GM12878 (cell line): ENCODE measurements at regions not wholly inside any gene's neighbourhood (a gene's known extent, or its start where the extent isn't known, plus 50 kb on each side); places are given as distances from the start of the nearest gene placed in this dataset.
"Not testable (repeated sequence)": the region's sequence is repeated elsewhere in the genome, so short reads cannot be mapped to it uniquely, and the experiment has no call there.

Experiments used
- ATAC-seq: fragments of 200-7000 bp; cut with Tn5 transposase; 3 replicates; pipeline ENCODE4 v1.9.1; 2020; ENCODE audit warnings: mild to moderate bottlenecking, moderate library complexity
- BruUV-seq: library from RNA; stranded (reverse); fragments of 400-500 nt; replicated peaks from 2 replicates; lab custom pipeline; 2021; lab: Mats Ljungman, UMichigan
- CTCF ChIA-PET: fragments of 300-600 bp; sonication (Branson Sonifier 250); formaldehyde crosslinking; extraction: SDS; loops from one replicate; lab custom pipeline; 2021; ENCODE audit warnings: inconsistent platforms; lab: Yijun Ruan, JAX
- POLR2A ChIA-PET: fragments of 350-600 bp; formaldehyde crosslinking; extraction: SDS; loops from one replicate; lab custom pipeline; 2021; ENCODE audit warnings: inconsistent platforms; lab: Charles Lee
- RAD21 ChIA-PET: fragments of 300-600 bp; sonication (Branson Sonifier 250); formaldehyde crosslinking; loops from one replicate; lab custom pipeline; 2023; ENCODE audit warnings: antibody characterized with exemption; ENCODE audit not compliant: unreplicated experiment; lab: Charles Lee
- SMC1A ChIA-PET: fragments of 300-600 bp; sonication (Branson Sonifier 250); formaldehyde crosslinking; loops from one replicate; lab custom pipeline; 2023; ENCODE audit not compliant: unreplicated experiment, uncharacterized antibody; lab: Charles Lee
- DNase-seq: peaks from one replicate; pipeline ENCODE4 v3.0.0-alpha.2; 2011; ENCODE audit warnings: low read depth, low spot score
- FAIRE-seq: peaks from 3 replicates; lab custom pipeline; 2011; peaks lifted over from hg19 to GRCh38; lab: Jason Lieb, UNC
- H2AFZ ChIP-seq: 2 replicates; pipeline ENCODE4 v1.6.0; 2011; ENCODE audit warnings: low read depth, low read length, control low read depth; ENCODE audit not compliant: control insufficient read depth
- H3K27ac ChIP-seq: 2 replicates; pipeline ENCODE4 v1.5.1; 2011; ENCODE audit warnings: control low read depth; ENCODE audit not compliant: control insufficient read depth, insufficient read depth
- H3K27me3 ChIP-seq, 2 experiments: replicated peaks in 1 of 2; 2 replicates each; pipeline versions ENCODE4 v1.6.0 to v1.6.1; 2011; ENCODE audit warnings: low read length in 1 of 2; ENCODE audit not compliant: control insufficient read depth in 2 of 2, insufficient read depth in 2 of 2
- H3K36me3 ChIP-seq, 2 experiments: 2 replicates each; pipeline ENCODE4 v1.5.1; 2011; ENCODE audit warnings: low read length in 1 of 2; ENCODE audit not compliant: control insufficient read depth in 2 of 2, insufficient read depth in 2 of 2
- H3K4me1 ChIP-seq: 2 replicates; pipeline ENCODE4 v1.6.1; 2011; ENCODE audit warnings: mild to moderate bottlenecking, low read length, moderate library complexity, mixed read lengths; ENCODE audit not compliant: control insufficient read depth, insufficient read depth
- H3K4me2 ChIP-seq: 2 replicates; pipeline ENCODE4 v1.6.0; 2011; ENCODE audit warnings: control low read depth; ENCODE audit not compliant: control insufficient read depth, insufficient read depth
- H3K4me3 ChIP-seq: fragments of 200-600 bp; sonication (generic); 2 replicates; pipeline ENCODE4 v1.5.1; 2016
- H3K79me2 ChIP-seq: 2 replicates; pipeline ENCODE4 v1.6.0; 2011; ENCODE audit warnings: low read length; ENCODE audit not compliant: control insufficient read depth, insufficient read depth
- H3K9ac ChIP-seq: 2 replicates; pipeline ENCODE4 v1.8.0; 2011; ENCODE audit warnings: low read length, control low read depth, mixed read lengths; ENCODE audit not compliant: control insufficient read depth, insufficient read depth
- H3K9me3 ChIP-seq: replicated peaks from 3 replicates; pipeline ENCODE4 v1.5.1; 2011; ENCODE audit warnings: mild to moderate bottlenecking, low read length; ENCODE audit not compliant: control insufficient read depth, insufficient read depth
- H4K20me1 ChIP-seq: 2 replicates; pipeline ENCODE4 v1.6.0; 2011; ENCODE audit not compliant: control insufficient read depth, insufficient read depth
- SREBF2 ChIP-seq: IDR thresholded peaks from 2 replicates; pipeline ENCODE4 v1.6.1; 2012; ENCODE audit warnings: mild to moderate bottlenecking, low read length
- TCF12 ChIP-seq: IDR thresholded peaks from 2 replicates; pipeline ENCODE4 v1.6.1; 2011; ENCODE audit warnings: low read depth, mild to moderate bottlenecking, low read length
- YY1 ChIP-seq: IDR thresholded peaks from 2 replicates; pipeline ENCODE4 v1.6.1; 2011; ENCODE audit warnings: low read depth, mild to moderate bottlenecking, low read length
- WGBS: methylation state at CpG from one replicate; pipeline ENCODE4 v1.1.6; 2016; ENCODE audit warnings: low lambda C conversion rate; ENCODE audit not compliant: insufficient replicate concordance, insufficient coverage; ENCODE audit errors: missing lambda C conversion rate; 5-methylcytosine and 5-hydroxymethylcytosine counted together
- in situ Hi-C: fragments of 300-500 bp; cut with MboI; formaldehyde crosslinking; loops from 9 replicates; pipeline ENCODE4 v1.14.3; 2018; ENCODE audit warnings: mixed read lengths
- intact Hi-C: fragments of 100-400 bp; cut with micrococcal nuclease; formaldehyde crosslinking; loops from one replicate; pipeline ENCODE4 v1.14.2; 2022; ENCODE audit not compliant: unreplicated experiment

DNA sequence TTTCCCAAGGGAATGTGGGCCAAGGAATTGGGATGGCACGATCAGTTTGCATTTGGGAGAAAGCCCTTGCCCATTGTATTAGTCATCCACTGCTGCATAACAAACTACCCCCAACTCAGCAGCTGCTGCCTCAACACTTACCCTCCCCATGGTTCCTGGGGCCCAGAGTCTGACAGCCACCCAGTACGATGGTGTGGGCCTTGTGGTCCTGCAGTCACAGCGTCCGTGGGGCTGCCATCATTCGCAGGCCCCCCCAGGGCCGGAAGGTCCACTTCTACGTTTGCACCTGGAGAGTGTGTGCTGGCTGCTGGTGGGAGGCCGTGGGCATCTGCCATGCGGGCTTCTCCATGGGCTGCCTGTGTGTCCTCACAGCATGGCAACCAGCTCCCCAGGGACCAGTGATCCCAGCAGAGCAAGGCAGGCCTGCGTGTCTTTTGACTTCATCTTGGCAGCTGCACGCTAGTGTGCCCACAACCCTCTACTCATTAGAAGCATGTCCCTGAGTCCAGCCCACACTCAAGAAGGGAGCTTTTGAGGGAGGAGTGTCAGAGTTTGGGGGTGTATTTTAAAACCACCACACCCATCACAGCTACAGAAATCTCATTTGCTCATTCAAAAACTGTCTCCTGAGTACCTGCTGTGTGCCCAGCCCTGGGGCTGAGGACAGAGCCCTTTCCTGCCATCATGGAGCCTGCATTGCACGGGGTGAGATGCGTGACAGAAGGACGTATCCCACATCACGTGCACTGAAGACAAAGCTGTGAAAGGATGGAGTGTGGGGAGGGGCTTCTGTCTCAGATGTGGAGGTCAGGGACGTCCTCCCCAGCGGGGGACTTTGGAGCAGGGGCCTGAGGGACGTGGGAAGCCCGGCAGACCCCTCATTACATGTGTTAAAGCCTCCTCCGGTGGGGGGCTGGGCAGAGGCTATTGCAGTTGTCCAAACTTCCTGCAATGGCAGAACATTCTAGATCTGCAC is 185.0 kb upstream of the ZNF469 start:
- FAIRE-seq (no peak), ATAC-seq (no peak), DNase-seq (no peak)
- intact Hi-C loops = no loop called here
- ChIA-PET RAD21 (no interaction called here), SMC1A (no interaction called here), CTCF (no interaction called here), POLR2A (no interaction called here)
- no peaks in the 10 kb centered on the region for H4K20me1 ChIP-seq
- H3K9me3 ChIP-seq = no peaks in the 10 kb centered on the region
- H3K79me2 ChIP-seq = no peaks in the 10 kb centered on the region
- in situ Hi-C loops = no loop called here
- H3K9ac ChIP-seq = no peak overlapping the region
- WGBS = 29% methylated on average over 18 of the region's 20 CpGs
- H3K4me2 ChIP-seq = no peak overlapping the region
- BruUV-seq = no TSS peak
- no peak overlapping the region for H3K4me3 ChIP-seq
- H3K36me3 ChIP-seq = no peaks in the 10 kb centered on the region
- no peak overlapping the region for H2AFZ ChIP-seq
- no peaks in the 10 kb centered on the region for H3K4me1 ChIP-seq
- no peak overlapping the region for H3K27ac ChIP-seq
- no peaks in the 10 kb centered on the region for H3K27me3 ChIP-seq
- TF ChIP-seq TCF12 (no peak), YY1 (no peak), SREBF2 (no peak)

- H3K4me1 ChIP-seq, in situ Hi-C loops, H3K4me3 ChIP-seq, POLR2A ChIA-PET, H3K27ac ChIP-seq, BruUV-seq, H2AFZ ChIP-seq, DNase-seq, ATAC-seq, H4K20me1 ChIP-seq, H3K9me3 ChIP-seq, H3K36me3 ChIP-seq, SMC1A ChIA-PET, H3K4me2 ChIP-seq, H3K79me2 ChIP-seq, FAIRE-seq, RAD21 ChIA-PET, intact Hi-C loops, H3K9ac ChIP-seq, CTCF ChIA-PET, H3K27me3 ChIP-seq: not testable (repeated sequence)
- 31% methylated on average over 18 of the region's 26 CpGs for WGBS
These were observed 184.1 kb upstream of the ZNF469 start for GRCh38 chr16:88198457-88199295.

DNA sequence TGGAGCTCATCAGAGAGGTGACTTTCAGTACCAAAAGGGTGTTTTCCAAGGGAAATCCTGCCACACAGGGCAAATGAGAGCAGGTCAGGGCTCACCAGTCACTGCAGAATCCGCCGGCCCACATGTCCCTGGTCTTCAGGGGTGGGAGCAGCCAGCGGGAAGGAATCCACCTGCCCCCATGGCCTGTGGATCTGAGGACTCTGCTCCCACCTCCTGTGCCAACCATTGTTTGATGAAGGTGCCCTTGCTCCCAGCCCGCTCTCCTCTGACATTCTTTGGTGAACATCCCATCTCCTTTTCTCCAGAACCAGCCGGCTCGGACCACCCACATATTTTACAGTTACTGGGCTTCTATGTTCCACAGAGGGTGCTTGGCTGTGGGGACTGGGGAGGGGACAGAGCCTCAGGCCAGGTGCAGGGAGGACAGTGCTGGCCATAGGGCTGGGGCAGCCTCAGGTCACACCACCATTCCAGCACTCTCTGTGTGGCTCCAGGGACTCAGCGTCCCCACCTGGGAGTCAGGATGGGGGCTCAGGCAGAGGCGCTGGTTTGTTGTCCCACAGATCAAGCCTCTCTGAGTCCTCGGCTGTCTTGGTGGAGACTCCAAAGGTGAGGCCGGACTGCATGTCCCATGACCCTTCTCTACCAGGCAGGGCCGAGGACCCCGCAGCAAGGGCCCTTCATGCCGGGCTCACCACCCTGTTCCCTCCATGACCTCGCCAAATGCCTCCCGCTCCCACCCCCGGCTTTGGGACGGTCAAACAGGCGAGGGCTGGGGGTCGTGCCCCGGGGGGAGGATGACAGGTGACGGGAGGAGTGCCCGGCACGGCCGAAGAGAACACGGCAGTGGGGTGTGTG is 183.2 kb upstream of the ZNF469 start:
- H3K27ac ChIP-seq, H3K27me3 ChIP-seq, H3K4me2 ChIP-seq, H3K9ac ChIP-seq, H2AFZ ChIP-seq, intact Hi-C loops, CTCF ChIA-PET, H3K79me2 ChIP-seq, DNase-seq, H3K9me3 ChIP-seq, ATAC-seq, FAIRE-seq, H3K4me1 ChIP-seq, BruUV-seq, SMC1A ChIA-PET, POLR2A ChIA-PET, H4K20me1 ChIP-seq, in situ Hi-C loops, RAD21 ChIA-PET, H3K4me3 ChIP-seq, H3K36me3 ChIP-seq: not testable (repeated sequence)
- 32% methylated on average over 22 of the region's 25 CpGs for WGBS
